SK-N-MC (cell line): ENCODE measurements at regions not wholly inside any gene's neighbourhood (a gene's known extent, or its start where the extent isn't known, plus 50 kb on each side); places are given as distances from the start of the nearest gene placed in this dataset.

Source experiments
- DNase-seq: peaks from one replicate; pipeline ENCODE4 v3.0.0-alpha.2; 2011; ENCODE audit warnings: low read depth, low spot score
- H3K27ac ChIP-seq: fragments of 200-600 bp; sonication (generic); 2 replicates; pipeline ENCODE4 v1.5.1; 2016; ENCODE audit warnings: mixed run types
- H3K36me3 ChIP-seq: fragments of 200-600 bp; sonication (generic); 2 replicates; pipeline ENCODE4 v1.6.1; 2017; ENCODE audit warnings: antibody characterized with exemption, low read length, mixed read lengths; ENCODE audit not compliant: insufficient read depth
- H3K4me3 ChIP-seq: fragments of 200-600 bp; sonication (generic); 2 replicates; pipeline ENCODE4 v1.5.1; 2016
- H3K9ac ChIP-seq: fragments of 200-600 bp; sonication (generic); 2 replicates; pipeline ENCODE4 v1.8.0; 2017; ENCODE audit warnings: mixed run types, mixed read lengths; ENCODE audit not compliant: insufficient read length
- H3K9me3 ChIP-seq: fragments of 200-600 bp; sonication (generic); 2 replicates; pipeline ENCODE4 v1.6.1; 2017; ENCODE audit warnings: low read depth, mild to moderate bottlenecking, antibody characterized with exemption, low read length, moderate library complexity, mixed read lengths
- EZH2 ChIP-seq: fragments of 200-600 bp; sonication (generic); IDR thresholded peaks from one replicate; pipeline ENCODE4 v1.6.1; 2017; ENCODE audit warnings: antibody characterized with exemption
- FOXP2 ChIP-seq: optimal IDR thresholded peaks from 2 replicates; pipeline ENCODE3; 2011; ENCODE audit warnings: mild to moderate bottlenecking, moderate library complexity; ENCODE audit not compliant: insufficient read depth; ENCODE audit errors: extremely low read length, control extremely low read depth
- POLR2AphosphoS5 ChIP-seq: IDR thresholded peaks from 2 replicates; pipeline ENCODE4 v1.6.1; 2012; ENCODE audit warnings: mild to moderate bottlenecking, low read depth, low read length, borderline replicate concordance

DNA sequence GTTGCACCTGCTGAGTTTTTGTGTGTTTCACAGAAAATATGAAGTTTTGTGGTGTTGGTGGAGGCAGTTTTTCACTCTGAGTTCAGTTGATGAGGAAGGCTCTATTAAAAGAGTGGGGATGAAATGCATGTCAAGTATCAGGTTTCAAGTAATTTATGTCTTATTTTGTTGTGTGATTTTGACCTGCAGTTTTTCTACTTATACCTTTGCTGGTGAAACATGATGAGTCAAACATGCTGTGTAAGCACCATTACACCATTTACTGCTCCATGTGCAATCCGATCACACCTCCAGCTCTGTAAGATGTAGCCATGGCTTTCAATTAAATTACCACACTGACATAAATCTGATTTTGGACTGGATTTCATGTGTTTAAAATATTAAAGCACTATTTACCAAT, 174.5 kb upstream of the ZEB2 start:
- no peak overlapping the region for H3K4me3 ChIP-seq
- DNase-seq = no peak
- no peaks in the 10 kb centered on the region for H3K9me3 ChIP-seq
- no peak overlapping the region for H3K9ac ChIP-seq
- no peak overlapping the region for H3K27ac ChIP-seq
- TF ChIP-seq FOXP2 (no peak), POLR2AphosphoS5 (no peak), EZH2 (no peak)
- no peaks in the 10 kb centered on the region for H3K36me3 ChIP-seq

DNA sequence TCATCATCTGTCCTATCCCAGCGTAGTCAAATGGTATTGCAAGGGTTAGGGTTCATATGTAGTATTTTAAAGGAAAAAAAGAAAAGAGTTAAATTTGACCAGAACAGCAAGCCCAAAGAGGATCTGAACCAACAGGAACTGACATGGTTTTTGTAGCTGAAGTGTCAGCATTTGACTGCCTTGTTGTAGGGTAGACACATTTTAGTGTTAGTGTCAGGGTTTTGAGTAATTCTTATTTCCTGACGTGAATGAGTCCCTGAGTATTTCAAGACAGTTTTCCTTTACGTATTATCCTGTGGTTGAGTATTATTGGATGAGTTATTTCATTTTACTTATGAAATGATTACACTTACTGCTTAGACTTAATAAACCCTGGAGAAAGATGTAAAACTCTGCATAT, 173.3 kb upstream of the ZEB2 start:
- no peak for TF ChIP-seq EZH2
- TF ChIP-seq FOXP2 = no peak
- TF ChIP-seq POLR2AphosphoS5 = no peak
- Histone ChIP-seq H3K9ac (no peak overlapping the region), H3K9me3 (no peaks in the 10 kb centered on the region), H3K27ac (no peak overlapping the region), H3K36me3 (no peaks in the 10 kb centered on the region), H3K4me3 (no peak overlapping the region)
- DNase-seq = no peak

DNA sequence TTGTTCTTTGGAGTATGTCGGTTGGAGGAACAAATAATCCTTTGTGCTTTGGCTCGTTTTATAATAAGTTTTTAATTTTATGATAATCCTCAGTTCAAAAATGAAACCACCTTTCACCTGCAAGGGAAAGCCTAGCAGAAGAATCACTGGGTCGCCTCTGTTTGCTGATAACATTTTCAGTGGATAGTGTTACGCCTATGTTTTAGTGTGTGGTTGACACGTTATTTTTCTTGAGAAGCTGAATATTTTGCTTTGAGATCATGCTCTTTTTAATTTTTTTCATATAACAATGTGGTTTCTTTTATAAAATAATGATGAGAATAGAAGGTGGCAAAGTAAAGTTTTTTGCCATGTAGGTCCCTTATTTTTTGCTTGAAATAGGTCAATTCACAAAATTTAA, 172.7 kb upstream of the ZEB2 start:
- Histone ChIP-seq H3K27ac (no peak overlapping the region), H3K36me3 (no peaks in the 10 kb centered on the region), H3K9ac (no peak overlapping the region), H3K4me3 (no peak overlapping the region), H3K9me3 (no peaks in the 10 kb centered on the region)
- TF ChIP-seq POLR2AphosphoS5 (no peak), EZH2 (no peak)
- no peak for DNase-seq

DNA sequence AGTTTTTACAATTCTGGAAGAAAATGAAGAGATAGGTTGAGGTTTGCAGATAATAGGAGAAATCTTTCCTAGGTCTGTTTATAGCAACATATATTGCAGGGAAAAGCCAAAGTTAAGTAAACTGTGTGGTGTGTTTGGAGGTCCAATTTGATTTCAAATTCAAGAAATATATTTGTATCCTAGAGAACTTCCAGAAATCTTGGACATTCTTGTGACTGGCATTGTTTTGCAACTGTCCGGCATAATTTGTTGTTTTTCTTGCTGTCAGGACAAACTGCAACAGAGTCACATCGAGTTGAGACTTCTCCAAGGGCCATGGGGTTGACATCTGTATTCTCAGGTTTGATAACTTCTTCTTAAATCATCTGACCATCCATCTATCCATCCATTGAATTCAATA, 170.9 kb upstream of the ZEB2 start:
- no peak overlapping the region for H3K27ac ChIP-seq
- no peaks in the 10 kb centered on the region for H3K9me3 ChIP-seq
- no peak for DNase-seq
- no peaks in the 10 kb centered on the region for H3K36me3 ChIP-seq
- TF ChIP-seq EZH2 (no peak), FOXP2 (no peak), POLR2AphosphoS5 (no peak)
- no peak overlapping the region for H3K9ac ChIP-seq
- H3K4me3 ChIP-seq = no peak overlapping the region

DNA sequence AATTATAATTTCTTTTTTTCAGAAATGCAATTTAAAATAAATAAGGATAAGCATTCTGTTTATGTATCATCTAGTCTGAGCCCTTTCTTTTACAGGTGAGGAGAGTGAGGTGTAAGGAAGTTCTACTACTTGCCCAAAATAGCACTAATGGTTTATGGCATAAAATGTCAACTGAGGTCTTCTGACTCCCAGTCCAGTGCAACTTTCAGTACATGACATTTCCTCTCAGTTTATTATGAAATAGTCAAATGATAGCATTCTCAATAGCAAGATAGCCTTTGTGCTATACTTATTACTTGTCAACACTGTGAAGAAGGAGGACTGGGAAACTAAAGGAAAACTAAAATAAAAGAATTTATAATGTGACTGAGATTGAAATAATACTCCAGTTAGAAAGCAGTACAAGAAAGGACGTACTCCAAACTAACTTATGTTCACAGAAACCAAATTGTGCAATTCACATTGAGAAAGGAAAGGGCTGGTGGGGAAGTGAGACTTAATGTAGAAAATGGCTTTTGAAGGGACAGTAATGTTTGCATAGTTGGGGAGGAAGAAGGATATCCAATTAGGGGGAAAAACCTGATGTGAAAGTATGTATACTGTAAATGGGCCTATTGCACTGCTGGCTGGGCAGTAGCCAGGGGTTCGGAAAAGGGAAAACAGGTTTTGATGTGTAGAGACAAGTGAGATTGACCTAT, 166.7 kb upstream of the ZEB2 start:
- no peaks in the 10 kb centered on the region for H3K9me3 ChIP-seq
- no peak overlapping the region for H3K27ac ChIP-seq
- H3K4me3 ChIP-seq = no peak overlapping the region
- no peak overlapping the region for H3K9ac ChIP-seq
- no peaks in the 10 kb centered on the region for H3K36me3 ChIP-seq
- no peak for TF ChIP-seq POLR2AphosphoS5
- TF ChIP-seq FOXP2 = no peak
- TF ChIP-seq EZH2 = no peak
- DNase-seq = no peak

DNA sequence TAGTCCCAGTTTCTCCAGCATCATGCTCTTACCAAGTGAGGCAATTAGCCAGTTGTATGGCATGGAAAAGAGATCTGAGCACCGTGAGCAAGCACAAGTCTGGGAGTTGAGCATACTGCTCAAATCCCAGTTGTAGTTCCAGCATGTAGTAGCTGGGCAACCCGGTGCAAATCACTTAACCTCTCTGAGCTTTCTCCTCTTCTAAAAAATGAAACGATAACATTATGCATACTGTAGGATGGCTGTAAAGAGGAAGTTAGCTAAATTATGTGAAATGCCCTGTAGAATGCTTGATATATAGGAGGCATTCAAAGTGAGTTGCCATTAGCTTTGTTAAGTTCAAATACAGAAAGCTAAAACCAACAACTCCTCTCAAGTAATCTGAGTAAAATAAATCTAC, 164.0 kb upstream of the ZEB2 start:
- TF ChIP-seq EZH2 (no peak), POLR2AphosphoS5 (no peak), FOXP2 (no peak)
- no peak for DNase-seq
- Histone ChIP-seq H3K9ac (no peak overlapping the region), H3K27ac (no peak overlapping the region), H3K9me3 (no peaks in the 10 kb centered on the region), H3K4me3 (no peak overlapping the region), H3K36me3 (no peaks in the 10 kb centered on the region)

DNA sequence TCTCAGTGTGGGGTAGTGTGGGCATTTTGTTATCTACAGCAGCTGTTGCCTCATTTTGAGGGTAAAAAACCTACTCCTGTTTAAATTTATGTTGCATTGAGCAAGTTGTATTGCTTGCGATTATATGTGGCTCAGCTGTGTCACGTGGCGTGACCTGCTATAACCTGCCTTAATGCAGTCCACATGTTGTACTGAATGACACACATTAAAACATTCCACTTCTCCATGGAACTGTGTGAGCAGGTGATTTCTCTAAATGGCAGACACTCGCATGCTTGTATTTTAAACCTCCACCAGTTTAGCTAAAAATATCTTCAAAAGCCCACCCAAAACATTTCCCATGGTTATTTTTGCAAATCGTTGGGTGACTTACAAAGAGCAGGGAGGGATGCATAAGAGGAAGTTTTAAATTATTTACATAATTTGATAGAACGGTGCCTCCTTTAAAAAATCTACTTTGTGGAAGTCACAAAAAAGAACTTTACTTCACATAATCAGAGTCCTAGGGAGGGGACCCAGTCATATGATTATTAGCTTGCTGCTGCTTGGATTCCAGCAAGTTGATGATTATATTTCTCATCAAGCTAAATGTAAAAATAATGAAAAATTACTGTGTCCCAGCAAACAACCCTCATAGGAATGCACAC, 163.3 kb upstream of the ZEB2 start:
- H3K36me3 ChIP-seq = no peaks in the 10 kb centered on the region
- no peak overlapping the region for H3K9ac ChIP-seq
- H3K4me3 ChIP-seq = no peak overlapping the region
- no peaks in the 10 kb centered on the region for H3K9me3 ChIP-seq
- TF ChIP-seq FOXP2 = no peak
- no peak for TF ChIP-seq EZH2
- TF ChIP-seq POLR2AphosphoS5 = no peak
- H3K27ac ChIP-seq = 0 out of 2 replicates have a peak overlapping the region, but pooled peaks have one; percentile 6
- DNase-seq = no peak

DNA sequence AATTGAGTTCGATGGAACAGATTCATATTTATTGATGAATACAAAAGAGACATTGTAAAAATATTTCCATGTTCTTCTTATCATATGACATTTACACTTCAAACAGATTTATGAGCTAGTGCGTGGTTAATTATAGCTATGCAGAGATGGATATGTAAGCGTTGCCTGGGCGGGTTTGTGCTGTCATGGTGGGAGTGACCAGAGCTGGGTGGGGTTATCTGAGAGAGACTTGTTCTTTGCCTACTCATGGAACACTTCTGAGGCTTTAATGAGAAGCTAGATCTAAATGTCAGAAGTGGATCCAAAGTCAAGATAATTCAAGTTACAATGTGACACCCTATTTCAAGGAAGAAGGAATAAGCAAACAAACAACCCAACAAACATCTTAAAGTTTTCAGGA, 162.3 kb upstream of the ZEB2 start:
- no peaks in the 10 kb centered on the region for H3K36me3 ChIP-seq
- no peak overlapping the region for H3K9ac ChIP-seq
- H3K27ac ChIP-seq = no peak overlapping the region
- TF ChIP-seq POLR2AphosphoS5 (no peak), EZH2 (no peak), FOXP2 (no peak)
- no peaks in the 10 kb centered on the region for H3K9me3 ChIP-seq
- no peak overlapping the region for H3K4me3 ChIP-seq
- DNase-seq = no peak
